NCI-H748 (cell line): ENCODE measurements at regions not wholly inside any gene's neighbourhood (a gene's known extent, or its start where the extent isn't known, plus 50 kb on each side); places are given as distances from the start of the nearest gene placed in this dataset.

ENCODE experiments used
- DNase-seq: peaks from one replicate; lab custom pipeline; 2025; ENCODE audit not compliant: unreplicated experiment; lab: John Stamatoyannopoulos, UW

DNA sequence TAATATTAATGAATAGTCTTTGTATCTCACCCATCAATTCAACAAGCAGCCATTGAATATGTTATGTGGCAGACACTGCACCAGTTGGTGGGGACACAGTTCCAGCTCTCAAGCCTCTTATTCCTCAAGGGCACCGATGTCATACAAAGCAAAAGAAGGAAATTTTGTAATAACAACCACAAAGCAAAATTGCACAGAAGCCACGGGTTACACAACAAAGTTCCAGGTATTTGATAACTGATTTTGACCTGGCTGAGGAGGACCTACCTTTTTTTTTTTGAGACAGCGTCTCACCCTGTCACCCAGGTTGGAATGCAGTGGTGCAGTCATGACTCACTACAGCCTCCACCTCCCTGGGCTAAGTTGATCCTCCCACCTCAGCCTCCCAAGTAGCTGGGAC lies 266.7 kb downstream of the FOXO1 start:
- DNase-seq: no peak

DNA sequence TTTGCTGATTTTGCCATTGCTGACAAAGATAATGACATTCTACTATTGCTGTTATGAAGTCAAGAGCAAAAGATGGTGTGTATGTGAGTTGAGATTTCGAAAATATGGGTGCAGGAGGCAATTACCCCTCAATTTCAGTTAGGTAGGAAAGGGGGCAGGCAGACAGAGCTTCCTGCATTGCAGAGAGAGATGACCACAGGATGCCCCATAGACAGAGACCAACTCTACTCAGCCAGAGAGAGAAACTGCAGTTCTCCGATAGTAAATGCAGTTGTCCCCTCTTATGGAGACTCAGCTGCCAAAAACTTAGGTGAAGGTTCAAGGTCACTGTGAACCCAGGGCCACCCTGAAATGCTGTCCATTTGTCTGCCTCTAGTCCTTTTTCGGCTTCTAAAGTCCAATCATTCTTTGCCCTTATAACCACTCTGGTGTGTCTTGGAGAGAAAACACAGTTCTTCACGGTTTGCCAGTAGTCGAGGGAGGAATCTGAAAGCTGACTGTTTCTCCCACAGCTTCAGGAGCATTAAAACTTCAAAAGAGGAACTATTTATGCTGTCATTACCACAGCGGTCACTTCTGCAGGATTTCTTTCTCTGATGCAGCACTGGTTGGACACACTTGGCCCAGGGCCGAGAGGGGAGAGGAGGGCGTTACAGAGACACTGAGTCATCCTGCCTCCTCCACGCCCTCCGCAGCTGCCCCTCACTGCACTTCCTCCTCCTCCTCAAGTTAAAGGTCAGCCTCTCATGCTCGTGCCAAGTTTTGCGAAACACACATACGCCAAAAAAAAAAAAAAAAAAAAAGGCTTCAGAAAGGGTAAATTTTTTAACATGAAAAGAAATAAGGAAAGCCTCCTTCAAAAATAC lies 264.3 kb downstream of the FOXO1 start:
- DNase-seq: no peak

DNA sequence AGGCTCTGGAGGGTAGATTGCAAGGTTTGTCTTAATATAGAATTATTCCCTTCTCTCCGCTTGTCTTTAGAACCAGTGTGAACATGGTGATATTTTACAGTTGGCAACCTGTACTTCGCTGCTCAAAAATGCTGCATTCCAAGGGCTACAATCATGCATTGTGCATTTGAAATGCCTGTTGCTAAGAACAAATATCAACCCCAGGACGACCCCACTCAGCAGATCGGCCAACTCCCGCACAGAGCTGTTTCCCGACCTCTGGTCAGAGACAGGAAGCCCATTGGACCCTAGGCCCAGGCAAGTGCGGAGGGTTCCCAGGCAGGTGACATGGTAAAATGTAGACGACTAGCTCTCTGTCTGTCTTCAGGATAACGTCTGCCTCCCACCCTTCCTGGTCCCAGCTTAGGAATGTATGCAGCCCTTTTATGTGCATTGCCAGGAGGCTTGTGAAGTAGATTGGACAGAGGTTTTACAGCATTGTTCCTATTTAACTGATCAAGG lies 263.5 kb downstream of the FOXO1 start:
- DNase-seq: no peak

GRCh38 chr13:40403509-40404241 lies 262.8 kb downstream of the FOXO1 start:
- no peak for DNase-seq

- no peak for DNase-seq
Observed at GRCh38 chr13:40404407-40404806, 262.0 kb downstream of the FOXO1 start.

GRCh38 chr13:40404967-40405716 lies 261.3 kb downstream of the FOXO1 start:
- DNase-seq: no peak

- DNase-seq: no peak
Observed at GRCh38 chr13:40406405-40407120, 259.9 kb downstream of the FOXO1 start.

DNA sequence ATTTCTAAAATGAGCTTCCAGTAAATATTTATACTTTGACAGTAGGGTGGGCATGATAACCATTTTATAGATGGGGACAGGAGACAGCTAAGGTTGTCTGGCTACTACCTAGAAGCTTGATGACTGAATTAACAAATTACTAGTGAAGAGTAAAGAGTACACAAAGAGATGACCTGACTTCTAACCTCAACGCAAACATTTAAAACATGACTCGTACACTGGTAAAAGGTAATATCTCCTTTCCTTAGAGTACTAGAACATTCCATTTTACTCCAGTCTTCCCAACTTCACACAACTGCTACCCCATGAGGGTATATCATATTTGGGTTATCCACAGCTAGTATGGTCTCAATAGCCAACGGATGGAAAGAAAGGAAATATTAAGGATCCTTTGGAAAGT lies 258.9 kb downstream of the FOXO1 start:
- no peak for DNase-seq

DNA sequence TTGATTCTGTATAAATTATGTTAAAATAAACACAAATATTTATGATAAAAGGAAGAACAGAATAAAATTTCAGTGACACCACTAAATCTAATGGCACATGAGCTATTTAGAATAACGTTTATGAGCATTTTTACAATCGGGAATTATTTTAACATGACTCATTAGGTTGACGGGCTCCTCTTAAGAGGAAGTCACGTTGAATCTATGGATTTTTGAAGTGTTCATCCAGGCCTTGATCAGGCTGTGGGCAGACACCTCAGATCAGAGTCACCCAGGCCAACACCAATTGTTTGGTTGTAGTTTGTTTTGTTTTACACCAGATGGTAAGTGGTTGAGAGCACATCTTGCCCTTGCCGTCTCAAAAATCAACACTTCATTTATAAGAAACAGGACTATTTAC lies 257.8 kb downstream of the FOXO1 start:
- no peak for DNase-seq

DNA sequence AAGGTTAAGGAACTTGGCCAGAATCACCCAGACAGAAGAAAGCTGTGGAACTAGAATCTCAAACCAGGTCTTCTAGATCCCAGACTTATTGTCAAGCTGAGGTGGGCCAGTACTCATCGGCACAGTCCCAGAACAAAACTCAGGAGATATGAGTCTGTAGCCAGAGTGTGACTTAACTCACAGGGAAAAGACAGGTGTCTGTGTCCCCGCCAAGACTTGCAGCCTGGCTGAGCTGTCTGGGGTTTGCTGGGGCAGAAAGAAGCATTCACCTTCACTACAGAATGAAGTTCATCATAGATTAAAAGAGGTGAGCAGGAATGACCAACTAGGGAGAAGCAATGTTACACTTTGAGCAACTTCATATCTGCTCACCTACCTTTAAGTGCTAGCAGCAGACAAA lies 257.2 kb downstream of the FOXO1 start:
- no peak for DNase-seq

GRCh38 chr13:40410315-40410714 lies 256.1 kb downstream of the FOXO1 start:
- no peak for DNase-seq

DNA sequence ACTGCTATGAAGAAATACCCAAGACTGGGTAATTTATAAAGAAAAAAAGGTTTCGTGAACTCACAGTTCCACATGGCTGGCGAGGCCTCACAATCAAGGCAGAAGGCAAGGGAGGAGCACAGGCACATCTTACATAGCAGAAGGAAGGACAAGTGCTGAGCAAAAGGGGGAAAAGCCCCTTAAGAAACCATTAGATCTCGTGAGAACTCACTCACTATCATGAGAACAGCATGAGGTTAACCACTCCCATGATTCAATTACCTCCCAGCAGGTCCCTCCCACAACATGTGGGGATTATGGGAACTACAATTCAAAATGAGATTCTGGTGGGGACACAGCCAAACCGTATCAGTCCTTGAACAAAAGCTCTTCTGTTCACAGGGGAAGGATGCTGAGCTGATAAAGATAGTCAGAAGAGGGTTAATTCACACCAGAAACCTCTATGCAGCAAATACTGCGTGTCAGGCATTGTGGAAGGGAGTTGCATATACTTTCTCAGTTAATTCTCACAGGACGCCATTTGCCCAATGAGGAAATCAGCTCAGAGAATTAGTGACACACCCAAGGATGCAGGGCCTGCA lies 246.2 kb downstream of the FOXO1 start:
- no peak for DNase-seq

GRCh38 chr13:40422588-40423235 lies 243.7 kb downstream of the FOXO1 start:
- DNase-seq: no peak

DNA sequence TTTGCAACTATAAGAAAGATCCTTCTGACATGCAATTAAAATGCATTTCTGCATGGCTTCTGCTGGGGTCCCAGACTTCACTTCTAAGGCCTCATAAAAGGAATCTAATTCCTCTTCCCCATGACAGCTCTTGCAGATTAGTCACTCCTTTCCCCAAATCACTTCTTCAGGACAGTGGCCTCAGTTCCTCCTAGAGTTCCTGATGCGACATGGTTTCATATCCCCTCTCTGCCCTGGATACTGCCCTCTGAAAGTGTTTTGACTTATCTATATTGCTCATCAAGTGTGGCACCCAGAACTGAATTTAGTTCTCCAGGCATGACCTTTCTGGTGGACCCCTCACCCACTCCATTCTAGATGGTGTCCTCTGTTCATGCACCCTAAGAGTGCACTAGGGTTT lies 238.1 kb downstream of the FOXO1 start:
- no peak for DNase-seq

DNA sequence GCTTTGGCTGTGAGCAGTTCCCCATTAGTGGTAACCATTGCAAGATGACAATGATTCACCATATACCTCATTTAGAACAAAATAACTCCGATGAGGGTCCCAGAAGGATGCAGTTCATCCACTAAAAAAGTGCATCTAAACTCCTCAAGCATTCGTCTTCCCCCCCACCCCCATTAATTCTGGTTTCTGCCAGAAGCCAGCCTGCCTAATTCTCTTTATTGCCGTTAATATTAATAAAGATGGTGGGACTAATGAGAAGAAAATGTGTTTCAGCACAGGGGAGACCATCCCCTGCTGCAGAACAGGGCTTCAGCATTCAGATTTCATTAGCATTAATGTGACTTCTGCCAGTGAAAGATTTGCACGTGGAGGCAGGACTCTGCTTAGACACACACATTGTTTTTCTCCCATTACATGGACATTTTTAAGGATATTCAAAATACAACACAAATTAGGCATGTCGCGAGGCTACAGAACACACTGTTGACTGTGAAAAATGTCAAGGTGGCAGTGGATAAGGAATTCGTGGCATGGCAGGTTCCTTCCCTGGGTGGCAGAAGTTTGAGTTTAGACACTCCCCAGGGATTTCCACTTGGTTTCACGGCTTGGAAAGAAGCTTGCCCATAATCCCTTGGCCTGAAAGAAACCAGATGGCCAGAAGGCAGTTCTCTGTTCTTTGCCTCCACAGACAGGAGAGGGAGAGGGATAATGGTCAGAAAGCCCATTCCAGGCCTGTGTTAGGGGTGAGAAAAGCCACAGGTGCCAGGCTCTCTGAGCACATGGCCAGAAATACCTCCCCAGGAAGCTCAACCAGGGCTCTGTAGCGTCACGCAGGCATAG lies 236.5 kb downstream of the FOXO1 start:
- DNase-seq: no peak

GRCh38 chr13:40432018-40432978 lies 234.1 kb downstream of the FOXO1 start:
- no peak for DNase-seq

GRCh38 chr13:40433001-40433400 lies 233.4 kb downstream of the FOXO1 start:
- DNase-seq: no peak

DNA sequence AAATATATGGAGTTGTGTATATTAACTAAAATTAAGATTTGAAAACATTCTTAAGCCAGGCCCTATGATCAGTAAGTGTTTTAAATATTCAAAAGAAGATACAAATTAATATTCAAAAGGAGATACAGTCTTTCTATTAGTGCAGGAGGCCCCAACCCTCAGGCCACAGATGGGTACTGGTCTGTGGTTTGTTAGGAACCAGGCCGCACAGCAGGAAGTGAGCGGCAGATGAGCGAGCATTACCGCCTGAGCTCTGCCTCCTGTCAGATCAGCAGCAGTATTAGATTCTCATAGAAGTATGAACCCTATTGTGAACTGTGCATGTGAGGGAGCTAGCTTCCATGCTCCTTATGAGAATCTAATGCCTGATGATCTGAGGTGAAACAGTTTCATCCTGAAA lies 232.9 kb downstream of the FOXO1 start:
- DNase-seq: no peak
